ENCODE measurements at regions not wholly inside any gene's neighbourhood (a gene's known extent, or its start where the extent isn't known, plus 50 kb on each side); places are given as distances from the start of the nearest gene placed in this dataset.

DNA sequence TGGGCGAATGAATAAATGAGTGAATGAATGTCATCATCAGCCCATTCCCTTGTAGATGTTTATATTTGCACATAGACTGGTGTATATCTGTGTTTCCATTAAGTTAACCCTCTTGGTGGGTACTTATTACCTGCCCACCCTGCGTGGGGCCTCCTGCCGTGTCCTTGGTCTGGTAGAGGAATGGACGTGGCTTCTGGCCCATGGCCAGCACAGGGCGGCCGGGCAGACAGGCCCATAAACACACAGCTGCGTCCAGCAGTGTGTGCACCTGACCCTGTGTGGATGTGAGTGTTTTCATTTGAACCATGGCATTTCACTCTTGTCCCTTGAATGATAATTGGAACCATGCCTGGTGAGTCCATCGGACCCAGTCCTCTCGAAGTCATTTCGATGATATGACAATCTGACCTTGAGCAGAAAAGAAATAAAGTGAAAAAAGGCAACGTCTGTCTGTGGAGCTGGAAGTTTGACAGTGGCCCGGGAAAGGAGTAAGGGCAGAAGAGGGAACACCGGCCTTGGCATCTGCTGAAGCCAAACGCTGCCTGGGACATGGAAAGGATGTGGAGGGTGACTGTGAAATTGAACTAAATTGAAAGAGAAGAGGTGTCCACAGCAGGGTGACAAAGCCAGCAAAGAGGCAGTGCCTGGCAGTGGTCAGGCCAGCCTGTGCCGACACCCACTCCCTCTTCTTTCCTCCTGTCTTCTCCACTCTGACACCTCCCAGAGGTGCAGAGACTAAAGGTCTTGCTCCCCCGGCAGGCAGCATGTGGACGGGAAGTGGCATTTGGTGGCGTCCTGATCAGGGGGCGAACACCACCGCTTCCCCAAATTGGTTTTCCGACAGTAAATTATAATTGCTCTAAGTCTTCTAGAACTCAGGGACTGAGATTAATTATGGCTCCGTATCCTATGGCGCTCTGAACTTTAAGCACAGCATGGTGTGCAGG is 199.0 kb upstream of the ZMIZ1 start:
- TF ChIP-seq, protein P1, sequence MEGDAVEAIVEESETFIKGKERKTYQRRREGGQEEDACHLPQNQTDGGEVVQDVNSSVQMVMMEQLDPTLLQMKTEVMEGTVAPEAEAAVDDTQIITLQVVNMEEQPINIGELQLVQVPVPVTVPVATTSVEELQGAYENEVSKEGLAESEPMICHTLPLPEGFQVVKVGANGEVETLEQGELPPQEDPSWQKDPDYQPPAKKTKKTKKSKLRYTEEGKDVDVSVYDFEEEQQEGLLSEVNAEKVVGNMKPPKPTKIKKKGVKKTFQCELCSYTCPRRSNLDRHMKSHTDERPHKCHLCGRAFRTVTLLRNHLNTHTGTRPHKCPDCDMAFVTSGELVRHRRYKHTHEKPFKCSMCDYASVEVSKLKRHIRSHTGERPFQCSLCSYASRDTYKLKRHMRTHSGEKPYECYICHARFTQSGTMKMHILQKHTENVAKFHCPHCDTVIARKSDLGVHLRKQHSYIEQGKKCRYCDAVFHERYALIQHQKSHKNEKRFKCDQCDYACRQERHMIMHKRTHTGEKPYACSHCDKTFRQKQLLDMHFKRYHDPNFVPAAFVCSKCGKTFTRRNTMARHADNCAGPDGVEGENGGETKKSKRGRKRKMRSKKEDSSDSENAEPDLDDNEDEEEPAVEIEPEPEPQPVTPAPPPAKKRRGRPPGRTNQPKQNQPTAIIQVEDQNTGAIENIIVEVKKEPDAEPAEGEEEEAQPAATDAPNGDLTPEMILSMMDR (conservative IDR thresholded peaks at IDR 0.05 in 1 of 2, IDR thresholded peaks at IDR 0.05 in 1 of 2; ENCODE audit: low read depth in 1 of 2, low read length in 2 of 2), result no peak
- no peak for TF ChIP-seq EZH2 (IDR thresholded peaks at IDR 0.05; ENCODE audit: low read length, missing control alignments)
